ENCODE measurements at regions not wholly inside any gene's neighbourhood (a gene's known extent, or its start where the extent isn't known, plus 50 kb on each side); places are given as distances from the start of the nearest gene placed in this dataset.

DNA sequence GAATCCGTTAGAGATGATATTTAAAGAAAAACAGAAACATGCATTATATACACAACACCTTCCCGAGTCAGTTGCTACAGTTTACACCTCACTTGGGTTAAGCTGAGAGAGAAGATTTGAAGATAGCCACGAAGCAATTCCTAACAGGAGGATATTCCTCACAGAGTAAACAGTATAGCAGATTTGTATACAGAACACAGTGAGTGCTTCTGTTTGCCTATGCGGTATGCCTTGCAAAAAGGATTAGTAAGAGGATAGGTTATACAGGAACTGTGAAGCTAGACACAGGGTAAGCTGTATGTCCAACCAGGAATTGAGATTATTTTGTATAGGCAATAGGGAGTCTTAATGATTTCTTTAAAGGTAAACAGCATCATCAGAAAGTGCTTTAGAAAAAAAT, 471.8 kb downstream of the LIG4 start:
- DNase-seq (ENCODE audit: low read depth) = no peak

DNA sequence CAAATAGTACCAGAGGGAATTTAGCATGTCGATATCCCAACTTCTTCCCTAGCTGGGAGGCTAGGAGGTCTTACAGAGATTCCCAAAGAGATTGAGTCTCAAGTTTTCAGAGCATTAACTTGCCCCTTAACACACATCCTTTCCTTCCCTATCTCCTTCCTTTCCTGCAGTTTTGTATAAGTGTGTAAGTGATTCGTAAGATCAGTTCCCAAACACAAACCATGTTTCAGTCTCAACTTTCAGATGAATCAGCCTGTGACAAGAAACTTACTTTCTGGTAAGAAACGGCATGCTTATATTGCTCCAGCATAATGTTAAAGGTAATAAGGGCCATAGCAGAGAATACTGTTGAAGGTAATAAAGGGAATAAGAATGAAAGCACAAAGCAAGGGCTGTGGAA, 472.2 kb downstream of the LIG4 start:
- no peak for DNase-seq (ENCODE audit: low read depth)

DNA sequence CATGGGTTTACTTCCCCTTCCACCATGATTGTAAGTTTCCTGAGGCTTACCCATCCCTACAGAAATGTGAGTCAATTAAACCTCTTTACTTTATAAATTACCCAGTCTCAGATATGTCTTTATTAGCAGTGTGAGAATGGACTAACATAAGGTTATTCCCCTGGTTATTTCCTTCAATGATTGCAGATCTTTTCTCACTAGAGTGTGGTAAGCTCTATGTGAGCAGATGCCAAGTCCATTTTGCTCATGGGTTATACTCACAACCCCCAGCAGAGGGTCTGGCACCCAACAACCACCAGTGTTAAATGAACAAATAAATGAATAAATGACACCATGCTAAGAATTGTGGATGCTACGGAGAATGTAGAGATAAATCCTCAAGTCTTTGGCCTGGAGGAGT, 472.8 kb downstream of the LIG4 start:
- no peak for DNase-seq (ENCODE audit: low read depth)

DNA sequence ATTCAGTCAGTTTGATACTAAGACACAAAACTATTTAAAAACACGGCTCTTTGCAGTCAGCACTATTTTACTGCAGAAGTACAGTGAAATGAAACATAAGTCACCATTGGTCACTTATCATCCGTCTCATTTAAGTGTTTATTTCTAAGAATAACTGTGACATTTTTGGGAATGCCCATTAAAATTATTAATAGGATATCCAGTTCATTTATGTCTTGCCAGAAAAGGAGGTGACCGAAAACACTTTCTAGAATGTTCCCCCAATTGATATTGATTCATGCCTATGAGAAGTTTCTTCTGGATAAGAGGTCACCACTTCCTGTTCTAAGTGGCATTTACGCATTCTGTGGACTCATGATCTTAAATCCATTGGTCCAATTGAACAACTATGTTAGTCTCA, 477.3 kb downstream of the LIG4 start:
- no peak for DNase-seq (ENCODE audit: low read depth)

DNA sequence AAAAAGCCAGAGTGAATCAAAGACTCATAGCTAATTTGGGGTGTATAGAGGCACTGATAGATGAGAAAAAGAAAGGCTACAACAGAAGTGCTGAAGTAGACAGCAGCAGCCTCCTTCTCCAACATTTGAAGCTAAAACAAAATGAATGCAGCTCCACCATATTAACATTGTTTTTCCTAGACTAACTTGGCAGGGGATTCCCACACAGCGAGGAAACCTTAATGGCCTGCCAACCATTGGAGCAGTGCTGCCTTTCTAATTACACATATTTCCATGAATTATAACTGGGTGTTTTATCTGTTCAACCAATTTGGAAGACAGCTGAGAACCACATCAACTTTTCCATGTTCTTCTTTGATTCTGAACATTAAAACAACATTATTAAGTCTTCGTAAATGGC, 478.6 kb downstream of the LIG4 start:
- no peak for DNase-seq (ENCODE audit: low read depth)

DNA sequence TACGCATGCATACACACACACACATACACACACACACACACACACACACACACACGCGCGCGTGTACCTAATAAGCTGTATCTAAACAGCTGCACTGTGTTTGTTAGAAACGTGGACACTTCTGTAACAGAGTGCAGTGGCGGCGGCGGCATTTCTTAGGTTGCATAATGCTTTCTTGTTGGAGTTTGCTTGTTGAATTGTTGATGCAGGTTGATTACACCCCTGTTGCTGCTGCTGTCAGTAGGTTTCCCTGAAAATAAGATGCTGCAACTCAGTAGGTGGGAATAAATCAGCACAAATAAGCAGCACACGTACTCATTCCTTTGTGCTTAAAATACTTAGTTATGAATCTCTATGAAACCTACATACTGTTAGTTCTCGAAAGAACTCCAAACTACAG, 479.2 kb downstream of the LIG4 start:
- DNase-seq (ENCODE audit: low read depth) = no peak

DNA sequence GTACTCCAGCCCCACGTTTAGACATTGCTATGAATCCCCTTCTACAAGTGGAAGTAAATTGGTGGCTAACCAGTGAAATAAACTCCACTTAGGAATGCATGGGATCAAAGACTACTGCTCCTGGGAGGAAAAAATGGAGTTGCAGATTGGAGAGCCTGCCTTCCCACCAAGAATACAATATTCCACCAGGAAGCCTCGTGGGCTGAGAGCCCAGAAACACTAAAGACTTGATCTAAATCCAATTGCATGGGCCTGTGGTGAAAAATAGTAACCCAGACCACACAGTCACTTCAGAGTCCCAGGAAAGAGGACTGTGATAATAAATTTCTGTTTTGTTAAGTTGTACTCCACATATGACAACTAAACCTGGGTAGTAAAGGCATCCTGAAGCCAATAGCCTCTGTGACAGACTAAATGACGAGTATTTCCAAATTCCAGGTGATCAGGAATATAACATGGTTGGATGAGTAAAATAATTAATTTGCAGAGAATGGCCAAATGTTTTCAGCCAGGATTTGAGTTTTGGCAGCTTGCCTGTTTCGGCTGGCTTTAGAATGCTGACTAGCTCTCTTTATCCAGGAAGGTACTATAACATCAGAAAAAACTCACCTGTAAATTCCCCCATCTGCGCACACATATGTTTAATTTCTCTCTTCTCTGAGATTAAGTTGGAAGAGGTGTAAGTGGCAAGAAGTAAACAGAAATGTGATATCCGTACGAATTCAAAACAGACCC, 480.3 kb downstream of the LIG4 start:
- DNase-seq (ENCODE audit: low read depth) = no peak

DNA sequence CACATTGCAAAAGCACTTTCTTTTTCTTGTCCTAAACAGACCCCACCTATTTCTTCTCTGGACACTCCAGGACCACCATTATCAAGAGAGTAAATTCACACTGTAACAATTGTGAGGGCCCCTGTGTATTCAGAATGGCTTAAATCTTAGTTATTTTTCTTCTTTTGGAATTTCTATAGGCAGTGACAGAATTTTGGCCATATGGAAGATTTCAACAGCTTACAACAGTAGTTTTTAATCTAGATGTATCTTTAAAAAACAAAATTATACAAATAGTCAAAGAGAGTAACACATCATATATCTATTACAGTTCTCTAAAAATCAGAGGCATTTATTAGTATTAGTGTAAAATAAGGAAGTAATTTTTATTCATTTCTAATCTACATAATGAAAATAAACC, 482.1 kb downstream of the LIG4 start:
- no peak for DNase-seq (ENCODE audit: low read depth)

DNA sequence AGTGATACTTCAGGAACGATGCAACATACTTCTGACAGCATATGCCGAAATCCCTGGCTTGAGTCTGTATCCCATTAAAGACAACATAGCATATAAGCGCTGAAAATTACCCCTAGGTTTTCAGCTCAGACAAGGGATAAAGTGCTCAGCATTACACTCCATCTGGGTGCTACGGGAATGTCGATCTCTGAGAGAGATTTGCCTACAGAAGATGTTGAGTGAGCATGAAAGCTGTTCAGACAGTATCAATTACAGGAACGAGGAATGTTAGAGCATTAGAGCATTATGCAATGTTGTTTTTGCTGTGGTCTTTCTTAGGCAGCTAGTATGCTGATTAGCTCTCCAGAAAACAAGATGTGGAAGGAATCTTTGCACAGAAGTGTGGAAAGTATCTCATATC, 484.5 kb downstream of the LIG4 start:
- DNase-seq (ENCODE audit: low read depth) = no peak

DNA sequence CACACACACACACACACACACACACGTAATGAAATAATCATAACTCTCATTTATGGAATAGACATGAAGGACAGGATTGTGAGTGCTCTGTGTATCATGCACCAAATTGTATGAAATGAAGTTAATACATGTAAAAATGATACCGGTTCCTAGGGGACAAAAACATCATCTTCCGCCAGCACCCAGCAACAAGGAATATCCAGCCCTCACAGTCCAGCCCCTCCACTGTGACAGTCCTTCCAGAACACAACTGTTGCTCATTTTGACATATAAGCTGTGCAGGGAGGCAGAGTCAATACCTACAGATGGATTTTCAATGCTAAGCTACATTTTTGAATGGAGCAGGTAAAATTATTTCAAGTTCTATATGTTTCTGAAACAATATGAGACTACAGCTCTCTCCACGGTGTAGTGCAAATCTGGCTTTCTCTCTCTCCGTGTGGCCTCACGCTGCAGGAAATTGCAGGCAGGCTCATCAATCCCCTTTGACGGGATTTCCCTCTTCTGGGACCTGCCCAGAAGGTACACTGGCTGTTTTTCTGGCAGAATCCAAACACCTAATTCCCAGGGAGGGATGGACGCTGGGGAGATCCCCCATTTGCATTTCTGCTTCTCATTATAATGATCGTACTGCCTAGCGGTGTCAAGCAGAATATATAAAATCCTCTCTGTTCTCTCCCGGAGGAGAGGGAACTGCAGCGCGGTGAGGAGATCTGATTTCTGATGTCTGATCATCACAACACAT, 494.0 kb downstream of the LIG4 start:
- DNase-seq (ENCODE audit: low read depth) = no peak

DNA sequence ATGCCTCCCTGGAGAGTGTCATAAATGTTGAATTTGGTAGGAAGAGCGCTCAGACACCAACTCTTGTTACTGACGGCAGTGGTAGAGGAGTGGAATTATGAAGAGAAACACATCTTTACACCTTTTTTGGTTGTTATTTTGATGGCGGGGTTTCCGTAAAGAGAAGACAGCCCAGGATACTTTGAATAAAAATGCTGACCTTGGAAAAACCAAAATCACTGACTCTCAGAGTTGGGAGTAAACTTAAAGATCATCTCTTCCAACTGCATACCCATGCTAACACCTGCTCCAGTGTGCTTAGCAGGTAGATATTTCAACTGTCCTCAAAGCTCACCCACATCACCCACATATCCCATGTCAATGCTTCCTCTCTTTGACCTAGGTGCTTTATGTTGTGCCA, 498.6 kb downstream of the LIG4 start:
- no peak for DNase-seq (ENCODE audit: low read depth)

DNA sequence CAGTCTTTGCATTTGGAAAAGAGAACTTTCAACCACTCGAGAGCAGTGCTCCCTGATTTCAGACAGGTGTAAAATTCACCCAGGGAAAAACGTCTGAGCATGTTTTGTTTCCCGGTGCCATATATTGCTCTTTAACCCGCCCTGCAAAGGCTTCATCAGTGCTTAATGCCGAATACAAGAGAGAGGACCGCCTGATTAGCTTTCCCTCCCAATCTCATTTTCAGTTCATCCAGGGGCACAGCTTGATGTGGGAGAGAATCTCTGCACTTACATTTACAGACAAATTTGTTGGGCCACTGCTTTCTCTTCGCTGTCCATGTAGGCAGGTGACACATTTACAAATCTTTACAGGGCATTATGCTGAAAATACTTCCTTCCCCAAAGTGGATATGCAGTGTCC, 499.1 kb downstream of the LIG4 start:
- no peak for DNase-seq (ENCODE audit: low read depth)

DNA sequence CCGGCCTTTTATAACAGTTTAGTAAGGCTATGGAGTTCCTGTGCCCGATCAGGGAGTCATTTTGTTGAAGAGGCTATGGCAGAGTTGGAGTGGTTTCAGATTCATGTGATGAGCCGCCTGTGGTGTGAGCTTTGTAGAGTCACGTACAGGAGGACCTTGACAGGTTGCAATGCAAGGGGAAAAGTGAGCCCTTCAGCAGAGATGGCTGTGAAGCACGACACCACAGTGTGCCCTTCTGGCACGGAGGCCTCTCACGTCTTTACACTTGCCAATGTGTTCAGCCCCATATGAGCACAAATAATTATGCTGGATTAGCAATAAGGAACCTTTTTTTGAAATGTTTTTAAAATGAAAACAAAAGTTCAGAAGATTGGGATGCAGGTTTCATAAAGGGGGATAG, 499.8 kb downstream of the LIG4 start:
- DNase-seq (ENCODE audit: low read depth) = no peak

DNA sequence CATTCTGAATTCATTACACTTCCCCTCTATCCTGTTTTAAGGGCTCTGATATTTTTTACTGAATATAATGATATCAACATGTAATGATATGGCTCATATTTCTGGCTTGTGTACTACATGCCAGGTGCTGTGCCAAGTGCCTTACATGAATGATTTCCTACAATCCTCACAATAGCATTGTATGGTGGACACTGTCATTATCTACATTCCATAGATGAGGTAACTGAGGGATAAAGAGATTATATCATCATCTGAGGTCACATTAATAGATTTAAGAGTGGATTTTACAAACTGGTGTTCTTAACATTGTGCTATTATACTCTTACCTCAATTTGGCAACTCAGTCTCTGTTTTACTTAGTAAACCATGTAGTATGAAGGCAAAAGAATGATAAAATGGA, 502.0 kb downstream of the LIG4 start:
- DNase-seq (ENCODE audit: low read depth) = no peak

DNA sequence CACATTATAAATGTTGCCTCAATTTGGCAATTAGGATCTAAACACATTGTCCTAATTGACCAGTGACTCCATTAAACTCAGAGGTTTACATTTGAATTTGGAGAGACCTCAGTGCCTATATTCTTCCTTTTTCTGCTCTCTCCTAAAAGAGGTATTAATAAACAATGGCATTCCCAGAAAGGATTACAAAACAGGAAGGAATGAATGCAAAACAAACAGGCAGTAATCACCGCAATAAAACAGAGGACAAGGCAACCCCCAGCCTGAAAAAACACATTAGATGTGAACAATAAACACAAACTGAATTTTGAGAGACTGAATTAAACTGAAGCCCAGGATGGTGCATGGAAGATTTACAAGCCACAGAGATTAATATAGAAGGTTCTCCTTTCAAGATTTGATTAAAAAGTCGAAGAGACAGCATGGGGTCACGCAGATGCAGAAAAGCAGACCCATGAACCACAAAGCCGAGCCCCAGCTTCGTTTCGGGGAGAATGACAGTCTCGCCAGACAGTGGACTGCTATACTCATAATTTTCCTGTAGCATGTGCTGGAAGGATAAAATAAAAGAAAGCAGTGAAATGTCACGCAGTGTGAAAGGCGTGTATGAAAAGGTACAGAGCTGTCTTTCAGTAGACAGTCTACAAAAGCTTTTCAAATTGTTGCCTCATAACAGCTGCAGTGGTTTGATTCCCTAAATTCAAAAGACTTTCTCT, 503.0 kb downstream of the LIG4 start:
- DNase-seq (ENCODE audit: low read depth) = no peak

DNA sequence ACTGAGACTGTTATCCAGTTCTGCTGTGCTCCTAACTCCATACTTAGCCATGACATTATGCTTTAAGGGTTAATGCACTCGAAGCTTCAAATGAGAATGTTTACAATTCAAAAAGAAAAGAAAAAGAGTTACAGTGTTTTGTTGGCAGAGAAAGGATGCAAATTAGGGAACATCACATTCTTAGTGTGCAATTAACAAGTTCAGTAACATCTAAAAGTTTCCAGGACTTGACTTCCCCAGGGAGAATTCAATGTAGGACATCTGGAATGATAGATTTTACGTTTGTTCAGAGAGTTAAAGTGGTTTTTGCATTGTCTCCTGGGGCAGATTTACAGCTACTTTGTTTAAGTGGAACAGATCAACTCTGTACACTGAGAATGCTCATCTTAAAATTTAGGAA, 525.2 kb downstream of the LIG4 start:
- no peak for DNase-seq (ENCODE audit: low read depth)

DNA sequence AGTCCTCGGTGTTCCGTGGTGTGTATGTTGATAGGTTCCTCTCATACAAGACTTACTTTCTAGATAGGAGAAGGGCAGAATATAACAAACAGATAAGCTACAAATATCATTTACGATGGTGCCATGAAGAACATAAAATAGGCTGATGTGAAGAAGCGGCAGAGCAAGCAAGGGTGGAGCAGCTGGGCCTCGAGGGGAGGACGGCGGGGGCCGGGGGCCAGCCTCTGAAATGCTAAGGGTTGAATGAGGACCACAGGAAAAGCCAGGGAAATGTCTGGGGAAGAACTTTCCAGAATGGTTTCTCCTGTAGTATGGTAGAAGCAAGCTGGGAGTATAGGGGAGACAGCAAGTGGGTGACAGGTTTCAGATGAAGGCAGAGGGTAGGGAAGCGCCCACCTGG, 529.5 kb downstream of the LIG4 start:
- no peak for DNase-seq (ENCODE audit: low read depth)

DNA sequence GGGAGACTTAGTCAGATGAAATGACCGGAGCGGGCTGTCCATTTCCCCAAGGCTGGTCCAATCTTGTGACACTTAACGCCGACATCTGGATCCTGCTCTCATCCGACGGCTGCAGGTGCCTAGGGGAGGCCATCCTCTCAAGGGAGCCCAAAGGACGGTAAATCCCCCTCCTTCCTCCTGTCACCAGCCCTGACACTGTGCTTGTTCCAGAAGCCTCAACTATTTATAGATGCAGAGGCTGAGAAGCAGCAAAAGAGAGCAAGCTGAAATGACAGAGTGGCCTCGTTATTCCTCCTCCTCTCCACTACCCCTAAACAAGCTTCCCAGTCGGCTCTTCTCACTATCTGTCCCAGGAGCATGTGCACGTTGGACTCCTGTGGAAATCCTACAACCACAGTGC, 533.7 kb downstream of the LIG4 start:
- no peak for DNase-seq (ENCODE audit: low read depth)

DNA sequence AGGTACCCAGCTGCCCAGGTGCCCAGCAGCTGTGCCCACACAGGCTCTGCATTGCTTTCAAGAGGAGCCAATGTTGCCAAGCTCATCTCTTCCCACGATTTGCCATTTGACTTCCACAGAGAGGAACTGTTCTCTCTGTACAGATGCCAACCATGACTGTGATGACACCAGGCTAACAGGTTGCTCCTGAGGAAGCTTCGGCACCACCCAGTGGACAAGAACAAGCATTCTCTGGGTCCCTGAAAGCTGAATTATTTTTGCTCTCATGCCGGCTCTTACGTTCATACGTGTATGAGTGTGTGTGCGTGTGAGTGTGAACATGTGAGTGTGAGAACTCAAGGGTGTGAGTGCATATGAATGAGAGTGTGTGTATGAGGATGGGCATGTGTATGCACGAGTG, 535.2 kb downstream of the LIG4 start:
- no peak for DNase-seq (ENCODE audit: low read depth)

DNA sequence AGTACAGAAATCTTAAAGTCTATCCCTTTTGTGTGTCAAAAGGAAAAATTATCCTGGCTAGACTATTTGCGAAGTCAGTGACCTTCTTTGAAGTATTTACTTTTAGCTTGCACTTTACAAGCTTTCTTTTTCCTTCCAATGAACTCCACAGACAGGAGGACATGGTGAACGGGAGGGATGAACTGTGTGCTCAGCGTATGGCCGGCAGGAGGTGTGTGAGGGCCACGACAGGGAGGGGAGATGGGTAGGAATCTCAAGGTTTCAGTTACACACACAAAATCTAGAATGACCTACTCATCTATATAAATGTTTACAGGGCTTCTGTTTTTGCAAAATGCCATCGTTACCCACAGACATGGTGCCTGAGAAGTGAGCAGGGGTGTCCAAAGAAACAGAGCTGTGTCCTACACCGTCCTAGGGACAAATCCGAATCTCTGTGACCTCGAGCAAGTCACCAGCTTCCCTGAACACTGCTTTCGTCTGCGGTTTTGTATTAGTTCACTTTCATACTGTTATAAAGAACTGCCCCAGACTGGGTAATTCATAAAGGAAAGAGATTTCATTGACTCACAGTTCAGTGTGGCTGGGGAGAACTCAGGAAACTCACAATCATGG, 537.2 kb downstream of the LIG4 start:
- DNase-seq (ENCODE audit: low read depth) = no peak

DNA sequence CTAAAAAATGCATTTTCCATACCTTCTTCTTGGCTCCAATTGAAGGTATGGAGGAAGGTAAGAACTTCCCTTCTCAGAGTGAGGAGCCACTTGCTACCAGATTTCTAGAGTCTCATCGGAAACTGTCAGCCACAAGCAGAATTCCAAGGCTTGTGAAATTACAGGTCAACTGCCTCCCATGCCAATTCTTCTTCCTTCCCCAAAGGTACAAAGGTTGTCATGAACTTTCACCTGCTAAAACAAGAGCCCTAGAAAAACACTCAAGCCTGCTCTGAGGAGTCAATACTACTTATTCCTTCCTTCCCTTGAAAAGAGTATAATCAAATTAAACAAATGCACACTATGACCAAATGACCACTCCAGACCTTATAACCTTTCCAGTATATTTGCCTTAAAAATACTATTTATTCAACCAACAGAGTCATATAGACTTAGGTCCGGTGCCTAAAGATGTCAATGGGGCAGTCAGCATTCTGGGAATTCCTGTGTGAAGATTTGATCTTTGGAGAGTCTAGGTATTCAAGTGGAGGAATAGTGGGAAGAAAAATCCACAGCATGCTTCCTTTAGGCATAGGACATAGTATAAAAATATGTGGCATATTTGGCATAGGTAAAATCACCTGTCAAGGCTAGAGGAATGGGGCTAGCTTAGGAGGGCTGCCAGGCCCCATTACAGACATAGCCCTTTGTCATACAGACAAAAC, 539.3 kb downstream of the LIG4 start:
- DNase-seq (ENCODE audit: low read depth) = no peak

DNA sequence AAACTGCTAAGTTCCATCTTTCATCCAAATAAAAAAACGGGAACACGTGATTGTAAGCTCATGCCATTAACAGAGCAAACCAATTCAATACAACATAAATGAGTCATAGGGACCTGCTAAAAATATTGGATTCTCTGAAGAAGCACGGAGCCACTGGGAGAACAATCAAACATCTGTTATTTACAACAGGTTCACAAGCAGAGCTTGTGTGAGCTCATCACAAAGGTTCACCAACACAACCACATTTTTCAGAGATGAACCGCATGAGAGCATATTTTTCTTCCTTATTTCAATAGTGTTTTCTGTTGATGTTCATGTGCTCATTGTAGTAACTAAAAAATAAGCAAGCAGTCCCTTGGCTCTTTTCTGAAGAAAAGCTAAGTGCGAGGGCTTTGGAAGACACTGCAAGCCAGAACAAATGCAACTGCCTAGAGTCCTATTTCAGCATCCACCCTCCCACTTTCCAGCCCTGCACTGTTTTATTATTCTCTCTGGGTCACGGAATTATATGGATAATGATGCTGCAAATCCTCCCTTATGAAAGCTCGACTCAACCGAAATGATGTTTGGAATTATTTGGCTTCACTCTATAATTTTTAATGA, 545.8 kb downstream of the LIG4 start:
- DNase-seq (ENCODE audit: low read depth) = no peak

All from stimulated activated CD8-positive, alpha-beta memory T cell treated with anti-CD3 and anti-CD28 coated beads, Interleukin-15, amount 100 ng/mL, for 1 hour (primary cell).